Jurkat, Clone E6-1 (cell line): ENCODE measurements at regions not wholly inside any gene's neighbourhood (a gene's known extent, or its start where the extent isn't known, plus 50 kb on each side); places are given as distances from the start of the nearest gene placed in this dataset.
"Not testable (repeated sequence)": the region's sequence is repeated elsewhere in the genome, so short reads cannot be mapped to it uniquely, and the experiment has no call there.

ENCODE experiments used
- DNase-seq: peaks from one replicate; pipeline ENCODE4 v3.0.0-alpha.2; 2011; ENCODE audit warnings: low read depth, low spot score
- H3K4me3 ChIP-seq: 2 replicates; pipeline ENCODE4 v1.5.1; 2011; ENCODE audit warnings: mild to moderate bottlenecking, low read length, control low read depth, moderate library complexity

GRCh38 chrX:80508083-80508482, 87.8 kb downstream of the TENT5D start:
- DNase-seq, H3K4me3 ChIP-seq: not testable (repeated sequence)

- H3K4me3 ChIP-seq = no peak overlapping the region
- DNase-seq = no peak
Observed at GRCh38 chrX:80511969-80512760, 91.9 kb downstream of the TENT5D start.

GRCh38 chrX:80512924-80513323, 92.7 kb downstream of the TENT5D start:
- no peak overlapping the region for H3K4me3 ChIP-seq
- no peak for DNase-seq

- no peak overlapping the region for H3K4me3 ChIP-seq
- DNase-seq = no peak
Observed at GRCh38 chrX:80513625-80514024, 93.4 kb downstream of the TENT5D start.

- H3K4me3 ChIP-seq = no peak overlapping the region
- DNase-seq = no peak
Observed at GRCh38 chrX:80537096-80537495, 116.8 kb downstream of the TENT5D start.

GRCh38 chrX:80550722-80551121, 130.5 kb downstream of the TENT5D start:
- DNase-seq = peak; percentile 18
- no peak overlapping the region for H3K4me3 ChIP-seq

- H3K4me3 ChIP-seq = no peak overlapping the region
- no peak for DNase-seq
Observed at GRCh38 chrX:80556148-80556547, 135.9 kb downstream of the TENT5D start.

- no peak overlapping the region for H3K4me3 ChIP-seq
- DNase-seq = no peak
Observed at GRCh38 chrX:80572636-80573035, 152.4 kb downstream of the TENT5D start.

GRCh38 chrX:80573275-80573674, 153.0 kb downstream of the TENT5D start:
- no peak overlapping the region for H3K4me3 ChIP-seq
- no peak for DNase-seq

GRCh38 chrX:80574486-80575086, 154.3 kb downstream of the TENT5D start:
- H3K4me3 ChIP-seq, DNase-seq: not testable (repeated sequence)

GRCh38 chrX:80576267-80576666, 156.0 kb downstream of the TENT5D start:
- no peak for DNase-seq
- H3K4me3 ChIP-seq = no peak overlapping the region

- no peak for DNase-seq
- H3K4me3 ChIP-seq = no peak overlapping the region
Observed at GRCh38 chrX:80576806-80577533, 156.7 kb downstream of the TENT5D start.

- no peak overlapping the region for H3K4me3 ChIP-seq
- DNase-seq = peak; percentile 8
Observed at GRCh38 chrX:80578517-80579105, 158.4 kb downstream of the TENT5D start.

- DNase-seq, H3K4me3 ChIP-seq: not testable (repeated sequence)
Observed at GRCh38 chrX:80590992-80591391, 170.7 kb downstream of the TENT5D start.

GRCh38 chrX:80602036-80602860, 182.0 kb downstream of the TENT5D start:
- H3K4me3 ChIP-seq = no peak overlapping the region
- DNase-seq = no peak
